ENCODE measurements at regions not wholly inside any gene's neighbourhood (a gene's known extent, or its start where the extent isn't known, plus 50 kb on each side); places are given as distances from the start of the nearest gene placed in this dataset.

GRCh38 chr1:219460896-219461815 is 151.7 kb downstream of the ZC3H11B start:
- no peak for DNase-seq
- in situ Hi-C loops (cut with HindIII; ENCODE audit: low pct_ligation_motif_present, low sequenced_read_pairs) = no loop called here
- Histone ChIP-seq H3K27ac (no peak overlapping the region), H3K4me3 (ENCODE audit: low read depth, low read length) (no peak overlapping the region), H3K36me3 (replicated peaks) (no peaks in the 10 kb centered on the region), H3K27me3 (replicated peaks) (no peaks in the 10 kb centered on the region)
- TF ChIP-seq, protein P1, sequence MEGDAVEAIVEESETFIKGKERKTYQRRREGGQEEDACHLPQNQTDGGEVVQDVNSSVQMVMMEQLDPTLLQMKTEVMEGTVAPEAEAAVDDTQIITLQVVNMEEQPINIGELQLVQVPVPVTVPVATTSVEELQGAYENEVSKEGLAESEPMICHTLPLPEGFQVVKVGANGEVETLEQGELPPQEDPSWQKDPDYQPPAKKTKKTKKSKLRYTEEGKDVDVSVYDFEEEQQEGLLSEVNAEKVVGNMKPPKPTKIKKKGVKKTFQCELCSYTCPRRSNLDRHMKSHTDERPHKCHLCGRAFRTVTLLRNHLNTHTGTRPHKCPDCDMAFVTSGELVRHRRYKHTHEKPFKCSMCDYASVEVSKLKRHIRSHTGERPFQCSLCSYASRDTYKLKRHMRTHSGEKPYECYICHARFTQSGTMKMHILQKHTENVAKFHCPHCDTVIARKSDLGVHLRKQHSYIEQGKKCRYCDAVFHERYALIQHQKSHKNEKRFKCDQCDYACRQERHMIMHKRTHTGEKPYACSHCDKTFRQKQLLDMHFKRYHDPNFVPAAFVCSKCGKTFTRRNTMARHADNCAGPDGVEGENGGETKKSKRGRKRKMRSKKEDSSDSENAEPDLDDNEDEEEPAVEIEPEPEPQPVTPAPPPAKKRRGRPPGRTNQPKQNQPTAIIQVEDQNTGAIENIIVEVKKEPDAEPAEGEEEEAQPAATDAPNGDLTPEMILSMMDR (IDR thresholded peaks at IDR 0.05; ENCODE audit: low read depth, low read length, missing control alignments) = no peak

GRCh38 chr1:219460081-219460895 is 152.6 kb downstream of the ZC3H11B start:
- no peak for DNase-seq
- Histone ChIP-seq H3K36me3 (replicated peaks) (no peaks in the 10 kb centered on the region), H3K27ac (no peak overlapping the region), H3K4me3 (ENCODE audit: low read depth, low read length) (no peak overlapping the region), H3K27me3 (replicated peaks) (no peaks in the 10 kb centered on the region)
- TF ChIP-seq, protein P1 (IDR thresholded peaks at IDR 0.05; ENCODE audit: low read depth, low read length, missing control alignments) = no peak
- in situ Hi-C loops (cut with HindIII; ENCODE audit: low pct_ligation_motif_present, low sequenced_read_pairs) = no loop called here

DNA sequence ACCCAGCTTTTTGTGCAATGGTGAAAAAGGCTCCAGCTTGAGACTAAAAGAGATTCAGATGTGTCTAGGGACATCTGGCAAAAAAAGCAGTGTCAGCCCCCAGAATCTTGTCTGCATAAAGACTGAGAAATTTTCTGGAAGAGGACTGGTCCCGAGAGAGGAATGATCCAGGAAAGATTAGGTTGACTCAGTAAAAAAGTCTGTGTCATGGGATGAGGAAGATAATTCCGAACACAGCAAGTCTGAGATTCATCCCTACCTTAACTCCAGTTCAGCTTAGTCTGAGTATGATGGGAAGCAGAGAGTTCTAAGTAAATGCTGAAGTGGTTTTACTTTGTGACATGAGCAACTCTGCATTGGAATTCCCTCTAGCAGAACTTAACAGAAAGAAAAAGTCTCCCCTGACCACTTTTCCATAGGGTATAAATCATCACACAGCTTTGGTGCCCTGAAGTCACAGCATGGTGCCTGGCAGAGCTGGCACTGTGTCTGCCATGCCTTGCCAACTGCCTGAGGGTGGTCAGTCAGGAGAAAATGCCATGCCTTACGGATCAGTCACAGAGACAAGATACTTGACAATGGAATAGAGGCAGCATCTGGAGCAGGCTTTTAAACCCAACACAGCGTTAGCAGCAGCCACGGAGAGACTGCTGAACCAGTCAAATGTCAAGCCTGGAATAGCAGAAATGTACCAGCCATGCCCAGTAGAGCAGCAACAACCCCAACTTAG is 153.4 kb downstream of the ZC3H11B start:
- in situ Hi-C loops (cut with HindIII; ENCODE audit: low pct_ligation_motif_present, low sequenced_read_pairs) = no loop called here
- Histone ChIP-seq H3K27ac (no peak overlapping the region), H3K36me3 (replicated peaks) (no peaks in the 10 kb centered on the region), H3K27me3 (replicated peaks) (no peaks in the 10 kb centered on the region), H3K4me3 (ENCODE audit: low read depth, low read length) (no peak overlapping the region)
- TF ChIP-seq, protein P1 (IDR thresholded peaks at IDR 0.05; ENCODE audit: low read depth, low read length, missing control alignments) = no peak
- no peak for DNase-seq

DNA sequence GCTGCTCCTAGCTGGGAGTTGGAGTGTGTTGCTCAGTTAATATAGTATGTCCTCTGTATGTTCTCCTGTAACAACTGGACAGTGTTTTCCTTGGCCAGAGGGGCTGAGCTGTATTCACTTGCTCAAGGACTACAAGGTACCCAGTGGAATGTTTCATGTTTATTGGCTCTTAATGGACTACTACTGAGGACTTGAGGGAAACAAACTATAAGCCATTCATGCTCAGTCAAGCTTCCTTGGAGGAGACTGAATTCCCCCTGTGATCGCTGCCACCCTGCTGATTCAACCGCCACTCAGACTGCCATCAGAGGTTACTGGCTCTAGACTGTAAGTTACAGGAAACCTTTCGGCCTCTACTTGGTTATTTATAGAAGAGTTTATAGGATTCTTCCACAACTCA is 166.6 kb downstream of the ZC3H11B start:
- Histone ChIP-seq H3K27ac (no peak overlapping the region), H3K27me3 (replicated peaks) (no peaks in the 10 kb centered on the region), H3K4me3 (ENCODE audit: low read depth, low read length) (no peak overlapping the region), H3K36me3 (replicated peaks) (no peaks in the 10 kb centered on the region)
- TF ChIP-seq, protein P1 (IDR thresholded peaks at IDR 0.05; ENCODE audit: low read depth, low read length, missing control alignments) = no peak
- no peak for DNase-seq
- in situ Hi-C loops (cut with HindIII; ENCODE audit: low pct_ligation_motif_present, low sequenced_read_pairs) = no loop called here

DNA sequence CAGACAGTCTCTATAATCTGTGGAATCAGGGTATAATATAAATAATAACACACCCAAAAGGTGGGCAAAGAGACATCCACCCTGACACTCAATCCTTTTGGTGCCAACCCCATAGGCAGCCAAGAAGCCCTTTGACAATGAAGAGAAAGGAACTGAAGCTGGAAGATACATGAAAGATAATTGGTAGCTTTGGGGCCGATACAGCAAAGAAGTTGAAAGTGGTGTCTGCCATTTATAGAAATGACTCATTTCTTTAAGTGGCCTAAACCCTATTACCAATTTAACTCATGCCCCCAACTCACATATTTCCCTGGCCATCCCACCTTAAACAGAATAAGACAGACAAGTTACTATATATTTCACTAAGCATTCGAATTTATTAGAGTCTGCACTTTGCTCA is 167.0 kb downstream of the ZC3H11B start:
- no peak for DNase-seq
- no peaks in the 10 kb centered on the region for H3K36me3 ChIP-seq (replicated peaks)
- no peak overlapping the region for H3K27ac ChIP-seq
- no peaks in the 10 kb centered on the region for H3K27me3 ChIP-seq (replicated peaks)
- TF ChIP-seq, protein P1 (IDR thresholded peaks at IDR 0.05; ENCODE audit: low read depth, low read length, missing control alignments) = no peak
- no peak overlapping the region for H3K4me3 ChIP-seq (ENCODE audit: low read depth, low read length)
- in situ Hi-C loops (cut with HindIII; ENCODE audit: low pct_ligation_motif_present, low sequenced_read_pairs) = no loop called here
